Keratinocyte (primary cell): ENCODE measurements at regions not wholly inside any gene's neighbourhood (a gene's known extent, or its start where the extent isn't known, plus 50 kb on each side); places are given as distances from the start of the nearest gene placed in this dataset.

Experiments
- DNase-seq: peaks from one replicate; pipeline ENCODE4 v3.0.0-alpha.2; 2011; ENCODE audit warnings: low read depth, missing footprints, low spot score
- FAIRE-seq: peaks from 2 replicates; lab custom pipeline; 2011; peaks lifted over from hg19 to GRCh38; lab: Jason Lieb, UNC
- H2AFZ ChIP-seq: 2 replicates; pipeline ENCODE4 v1.6.0; 2012; ENCODE audit warnings: low read length, control low read depth, inconsistent platforms; ENCODE audit not compliant: control insufficient read depth
- H3K27ac ChIP-seq: 2 replicates; pipeline ENCODE4 v1.5.1; 2011; ENCODE audit warnings: low read length; ENCODE audit not compliant: control insufficient read depth, insufficient read depth
- H3K27me3 ChIP-seq: 3 replicates; pipeline ENCODE4 v1.6.0; 2011; ENCODE audit warnings: low read length; ENCODE audit not compliant: control insufficient read depth, insufficient read depth; ENCODE audit errors: extremely low read depth
- H3K36me3 ChIP-seq, 2 experiments: 2 replicates in 1 of 2; 3 replicates in 1 of 2; pipeline ENCODE4 v1.5.1; 2011; ENCODE audit warnings: low read length in 2 of 2, mild to moderate bottlenecking in 1 of 2; ENCODE audit not compliant: control insufficient read depth in 2 of 2, insufficient read depth in 2 of 2; ENCODE audit errors: extremely low read depth in 1 of 2
- H3K4me1 ChIP-seq: 3 replicates; pipeline ENCODE4 v1.5.1; 2011; ENCODE audit warnings: low read length; ENCODE audit not compliant: control insufficient read depth, insufficient read depth; ENCODE audit errors: extremely low read depth
- H3K4me2 ChIP-seq: 3 replicates; pipeline ENCODE4 v1.6.0; 2011; ENCODE audit warnings: low read depth, low read length; ENCODE audit not compliant: control insufficient read depth, insufficient read depth; ENCODE audit errors: extremely low read depth
- H3K4me3 ChIP-seq, 3 experiments: fragments of 200-600 bp in 1 of 3; sonication (generic) in 1 of 3; 2 replicates in 2 of 3; 3 replicates in 1 of 3; pipeline ENCODE4 v1.5.1; 2011 to 2016; ENCODE audit warnings: low read length in 3 of 3, mild to moderate bottlenecking in 3 of 3, control low read depth in 2 of 3, inconsistent platforms in 1 of 3, low read depth in 1 of 3, mixed read lengths in 1 of 3, mixed run types in 1 of 3, moderate library complexity in 1 of 3; ENCODE audit not compliant: control insufficient read depth in 2 of 3, insufficient read depth in 2 of 3; ENCODE audit errors: extremely low read depth in 1 of 3
- H3K79me2 ChIP-seq: 2 replicates; pipeline ENCODE4 v1.6.0; 2012; ENCODE audit warnings: low read length; ENCODE audit not compliant: control insufficient read depth, insufficient read depth
- H3K9ac ChIP-seq: 3 replicates; pipeline ENCODE4 v1.6.0; 2011; ENCODE audit warnings: low read length; ENCODE audit not compliant: control insufficient read depth, insufficient read depth; ENCODE audit errors: extremely low read depth
- H3K9me1 ChIP-seq: 3 replicates; pipeline ENCODE4 v1.6.0; 2011; ENCODE audit warnings: low read length; ENCODE audit not compliant: control insufficient read depth, insufficient read depth; ENCODE audit errors: extremely low read depth
- H3K9me3 ChIP-seq: 2 replicates; pipeline ENCODE4 v1.5.1; 2012; ENCODE audit warnings: low read depth, low read length; ENCODE audit not compliant: control insufficient read depth
- H4K20me1 ChIP-seq: 3 replicates; pipeline ENCODE4 v1.6.0; 2011; ENCODE audit warnings: low read length; ENCODE audit not compliant: control insufficient read depth, insufficient read depth; ENCODE audit errors: extremely low read depth
- EZH2 ChIP-seq: IDR thresholded peaks from one replicate; pipeline ENCODE4 v1.6.1; 2012; ENCODE audit warnings: inconsistent platforms, mild to moderate bottlenecking, low read length, moderate library complexity
- dilution Hi-C: fragments of 300-500 bp; cut with MboI; formaldehyde crosslinking; loops from one replicate; pipeline ENCODE4 v1.7.0; 2020; ENCODE audit warnings: low sequenced_read_pairs; ENCODE audit not compliant: extremely low pct_ligation_motif_present
- TF ChIP-seq, protein P1 (sequence below), 3 experiments: IDR thresholded peaks in 1 of 3; conservative IDR thresholded peaks in 1 of 3; optimal IDR thresholded peaks in 1 of 3; 2 replicates in 2 of 3; 3 replicates in 1 of 3; pipeline versions ENCODE3 to v1.5.1; 2011; ENCODE audit warnings: low read length in 3 of 3, mild to moderate bottlenecking in 3 of 3, moderate library complexity in 2 of 3, control low read depth in 1 of 3, inconsistent platforms in 1 of 3; ENCODE audit not compliant: insufficient read depth in 2 of 3; ENCODE audit errors: extremely low read depth in 1 of 3

DNA sequence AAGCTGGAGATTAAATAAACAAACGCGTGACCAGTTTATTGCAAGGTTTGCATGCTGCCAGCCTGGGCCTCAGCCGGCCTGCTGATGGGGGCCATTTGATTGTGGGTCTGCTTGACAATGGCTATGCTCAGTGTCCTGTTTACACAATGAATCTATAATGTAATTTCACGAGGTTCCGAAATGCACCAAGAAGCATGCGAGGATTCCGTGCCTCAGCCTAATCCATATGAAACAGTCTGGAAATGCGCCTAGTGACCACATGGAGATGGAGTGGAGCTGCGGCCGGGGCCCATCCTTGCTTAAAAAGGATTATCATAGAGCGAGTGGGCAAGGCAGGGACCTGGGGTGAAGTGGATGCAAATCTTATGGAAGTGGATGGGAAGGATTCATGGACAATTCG is 382.4 kb downstream of the CDK5RAP2 start:
- H3K9me3 ChIP-seq = no peaks in the 10 kb centered on the region
- no peaks in the 10 kb centered on the region for H3K4me1 ChIP-seq
- H2AFZ ChIP-seq = no peak overlapping the region
- H3K4me2 ChIP-seq = no peak overlapping the region
- no peaks in the 10 kb centered on the region for H4K20me1 ChIP-seq
- no peak overlapping the region for H3K9ac ChIP-seq
- TF ChIP-seq, protein P1, sequence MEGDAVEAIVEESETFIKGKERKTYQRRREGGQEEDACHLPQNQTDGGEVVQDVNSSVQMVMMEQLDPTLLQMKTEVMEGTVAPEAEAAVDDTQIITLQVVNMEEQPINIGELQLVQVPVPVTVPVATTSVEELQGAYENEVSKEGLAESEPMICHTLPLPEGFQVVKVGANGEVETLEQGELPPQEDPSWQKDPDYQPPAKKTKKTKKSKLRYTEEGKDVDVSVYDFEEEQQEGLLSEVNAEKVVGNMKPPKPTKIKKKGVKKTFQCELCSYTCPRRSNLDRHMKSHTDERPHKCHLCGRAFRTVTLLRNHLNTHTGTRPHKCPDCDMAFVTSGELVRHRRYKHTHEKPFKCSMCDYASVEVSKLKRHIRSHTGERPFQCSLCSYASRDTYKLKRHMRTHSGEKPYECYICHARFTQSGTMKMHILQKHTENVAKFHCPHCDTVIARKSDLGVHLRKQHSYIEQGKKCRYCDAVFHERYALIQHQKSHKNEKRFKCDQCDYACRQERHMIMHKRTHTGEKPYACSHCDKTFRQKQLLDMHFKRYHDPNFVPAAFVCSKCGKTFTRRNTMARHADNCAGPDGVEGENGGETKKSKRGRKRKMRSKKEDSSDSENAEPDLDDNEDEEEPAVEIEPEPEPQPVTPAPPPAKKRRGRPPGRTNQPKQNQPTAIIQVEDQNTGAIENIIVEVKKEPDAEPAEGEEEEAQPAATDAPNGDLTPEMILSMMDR (optimal IDR thresholded peaks at IDR 0.05 in 1 of 3, IDR thresholded peaks at IDR 0.05 in 1 of 3, conservative IDR thresholded peaks at IDR 0.05 in 1 of 3; ENCODE audit: extremely low read depth in 1 of 3, insufficient read depth in 2 of 3, low read length in 3 of 3) = no peak
- no peak for TF ChIP-seq EZH2
- no peaks in the 10 kb centered on the region for H3K9me1 ChIP-seq
- FAIRE-seq (no peak), DNase-seq (no peak)
- H3K27me3 ChIP-seq = no peaks in the 10 kb centered on the region
- H3K27ac ChIP-seq = no peak overlapping the region
- no peak overlapping the region for H3K4me3 ChIP-seq
- no peaks in the 10 kb centered on the region for H3K36me3 ChIP-seq
- dilution Hi-C loops = no loop called here
- no peaks in the 10 kb centered on the region for H3K79me2 ChIP-seq

DNA sequence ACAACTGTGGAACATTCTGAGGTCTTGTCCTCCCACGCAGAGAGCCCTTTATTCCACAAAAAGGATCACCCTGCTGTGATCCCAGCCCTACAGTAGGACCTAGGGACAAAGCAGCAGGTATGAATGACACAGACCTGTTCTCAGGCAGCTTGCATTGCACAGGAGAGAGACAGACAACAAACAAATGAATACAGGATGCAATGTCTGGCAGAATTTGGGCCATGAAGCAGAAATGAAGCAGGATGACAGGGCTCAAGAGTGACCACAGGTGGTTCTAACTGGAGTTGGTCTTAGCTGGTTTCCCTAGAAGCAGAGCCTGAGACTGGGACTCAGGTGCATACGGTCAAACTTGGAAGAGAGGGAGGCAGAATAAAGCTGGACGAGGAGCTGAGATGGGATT is 388.8 kb downstream of the CDK5RAP2 start:
- Histone ChIP-seq H4K20me1 (no peaks in the 10 kb centered on the region), H3K36me3 (no peaks in the 10 kb centered on the region), H2AFZ (no peak overlapping the region), H3K9me3 (no peaks in the 10 kb centered on the region), H3K9me1 (no peaks in the 10 kb centered on the region), H3K4me1 (no peaks in the 10 kb centered on the region), H3K79me2 (no peaks in the 10 kb centered on the region), H3K9ac (no peak overlapping the region), H3K4me2 (no peak overlapping the region), H3K27ac (no peak overlapping the region), H3K4me3 (no peak overlapping the region), H3K27me3 (no peaks in the 10 kb centered on the region)
- TF ChIP-seq, protein P1 (optimal IDR thresholded peaks at IDR 0.05 in 1 of 3, IDR thresholded peaks at IDR 0.05 in 1 of 3, conservative IDR thresholded peaks at IDR 0.05 in 1 of 3; ENCODE audit: extremely low read depth in 1 of 3, insufficient read depth in 2 of 3, low read length in 3 of 3) = no peak
- TF ChIP-seq EZH2 = no peak
- no peak for FAIRE-seq
- DNase-seq = no peak
- dilution Hi-C loops = no loop called here
